Body of pancreas (tissue), 4 donors: ENCODE measurements at regions not wholly inside any gene's neighbourhood (a gene's known extent, or its start where the extent isn't known, plus 50 kb on each side); places are given as distances from the start of the nearest gene placed in this dataset.

Source experiments
- ATAC-seq: fragments of 150-250 bp; one replicate; pipeline ENCODE4 v1.9.1; 2016
- DNase-seq, 4 donors: peaks; one replicate each; pipeline ENCODE4 v3.0.0-alpha.2; 2019
- H3K27ac ChIP-seq, 4 donors: fragments of 200-600 bp; sonication (generic); 1 replicate in 3 of 4; 2 replicates in 1 of 4; pipeline versions ENCODE4 v1.5.1 to v1.6.1; 2016 to 2019; ENCODE audit warnings: mild to moderate bottlenecking in 1 of 4, mixed read lengths in 1 of 4, moderate library complexity in 1 of 4
- H3K27me3 ChIP-seq, 2 donors: fragments of 200-600 bp; sonication (generic); one replicate each; pipeline ENCODE4 v1.6.0; 2016; ENCODE audit warnings: mild to moderate bottlenecking in 1 of 2
- H3K36me3 ChIP-seq, 2 donors: fragments of 200-600 bp; sonication (generic); replicated peaks in 1 of 2; 2 replicates each; pipeline ENCODE4 v1.5.1; 2016; ENCODE audit warnings: low read depth in 2 of 2; ENCODE audit not compliant: insufficient read depth in 1 of 2
- H3K4me1 ChIP-seq: fragments of 200-600 bp; sonication (generic); one replicate; pipeline ENCODE4 v1.6.0; 2016
- H3K4me3 ChIP-seq, 2 donors: fragments of 200-600 bp; sonication (generic); 1 replicate in 1 of 2; 2 replicates in 1 of 2; pipeline ENCODE4 v1.5.1; 2016 to 2019
- H3K9me3 ChIP-seq, 3 donors: fragments of 200-600 bp; sonication (generic); 1 replicate in 2 of 3; 2 replicates in 1 of 3; pipeline ENCODE4 v1.5.1; 2016
- CTCF ChIP-seq, 7 experiments: fragments of 450-650 bp in 4 of 7; fragments of 200-600 bp in 3 of 7; sonication (generic) in 3 of 7; IDR thresholded peaks; one replicate each; pipeline ENCODE4 v1.5.1; 2016 to 2019; ENCODE audit warnings: antibody characterized with exemption in 7 of 7
- POLR2A ChIP-seq, 3 donors: fragments of 450-650 bp; IDR thresholded peaks; one replicate each; pipeline ENCODE4 v1.6.1; 2016; ENCODE audit warnings: antibody characterized with exemption in 3 of 3, mild to moderate bottlenecking in 2 of 3
- WGBS, 2 donors: methylation state at CpG; one replicate each; pipeline ENCODE4 v1.1.5; 2017; 5-methylcytosine and 5-hydroxymethylcytosine counted together
- intact Hi-C: fragments of 100-400 bp; cut with DNase I; formaldehyde crosslinking; loops from one replicate; pipeline ENCODE4 v1.15.1; 2023

- intact Hi-C loops = no loop called here
- DNase-seq (peak in 1 of 4 donors; percentile 5), ATAC-seq (no peak)
- no peak for TF ChIP-seq POLR2A (IDR thresholded peaks at IDR 0.05)
- no peak for TF ChIP-seq CTCF (IDR thresholded peaks at IDR 0.05)
- no peaks in the 10 kb centered on the region for H3K36me3 ChIP-seq
- H3K27ac ChIP-seq = no peak overlapping the region
- no peaks in the 10 kb centered on the region for H3K27me3 ChIP-seq
- H3K4me1 ChIP-seq = no peaks in the 10 kb centered on the region
- H3K9me3 ChIP-seq = no peaks in the 10 kb centered on the region
- 79% methylated on average over 2 of the region's 2 CpGs for WGBS, 2 donors
- no peak overlapping the region for H3K4me3 ChIP-seq
These were observed 614.4 kb downstream of the CDH11 start for GRCh38 chr16:64507240-64508024.

DNA sequence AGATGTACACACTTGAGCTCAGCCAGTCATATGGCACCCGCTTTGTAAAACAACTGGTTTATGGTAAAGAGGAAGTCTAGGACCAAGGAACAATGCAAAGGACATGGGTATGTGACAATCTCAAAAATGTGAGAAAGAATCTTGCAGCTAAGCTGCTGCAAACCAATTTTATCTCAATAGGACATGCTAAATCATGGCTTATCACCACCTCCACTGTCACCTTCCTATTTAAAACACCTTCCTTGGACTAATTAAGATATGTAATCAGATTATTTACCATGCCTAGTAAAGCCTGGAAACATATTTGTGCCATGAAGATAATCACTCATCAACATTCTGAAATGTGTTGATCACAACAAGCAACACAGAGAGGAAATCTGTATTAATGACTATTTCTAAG lies 622.7 kb downstream of the CDH11 start:
- WGBS, 2 donors = 85 to 96% methylated on average over 1 of the region's 1 CpG
- H3K9me3 ChIP-seq = no peaks in the 10 kb centered on the region
- H3K36me3 ChIP-seq = no peaks in the 10 kb centered on the region
- H3K27ac ChIP-seq = no peak overlapping the region
- DNase-seq (no peak), ATAC-seq (no peak)
- H3K4me1 ChIP-seq = no peaks in the 10 kb centered on the region
- H3K4me3 ChIP-seq = no peak overlapping the region
- TF ChIP-seq POLR2A (IDR thresholded peaks at IDR 0.05) = no peak
- no peak for TF ChIP-seq CTCF (IDR thresholded peaks at IDR 0.05)
- intact Hi-C loops = no loop called here
- no peaks in the 10 kb centered on the region for H3K27me3 ChIP-seq

DNA sequence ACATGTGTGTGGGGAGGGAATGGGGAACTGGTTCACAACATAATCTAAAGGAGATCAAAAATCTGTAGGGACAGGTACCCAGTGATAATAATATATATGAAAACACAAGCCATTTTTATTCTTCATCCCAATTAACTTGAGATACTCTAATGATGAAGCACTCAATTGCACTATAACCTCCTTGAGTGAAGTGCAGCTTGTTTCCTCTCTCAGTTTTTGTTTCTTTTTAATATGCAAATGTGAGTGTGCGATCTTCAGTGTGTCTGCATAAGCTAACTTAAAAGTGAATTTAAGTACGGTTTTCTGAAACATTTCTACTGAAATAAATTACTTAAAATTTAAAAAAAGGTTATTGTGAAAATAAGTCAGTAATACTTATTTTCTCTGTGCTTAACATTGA lies 623.5 kb downstream of the CDH11 start:
- no peak for TF ChIP-seq CTCF (IDR thresholded peaks at IDR 0.05)
- TF ChIP-seq POLR2A (IDR thresholded peaks at IDR 0.05) = no peak
- Histone ChIP-seq H3K4me1 (no peaks in the 10 kb centered on the region), H3K36me3 (no peaks in the 10 kb centered on the region), H3K4me3 (no peak overlapping the region), H3K9me3 (no peaks in the 10 kb centered on the region), H3K27ac (no peak overlapping the region), H3K27me3 (no peaks in the 10 kb centered on the region)
- ATAC-seq (no peak), DNase-seq (no peak)
- intact Hi-C loops = no loop called here
- WGBS, 2 donors = 77 to 85% methylated on average over 2 of the region's 2 CpGs

GRCh38 chr16:64493709-64494108 lies 628.2 kb downstream of the CDH11 start:
- Histone ChIP-seq H3K27me3 (no peaks in the 10 kb centered on the region), H3K27ac (no peak overlapping the region), H3K4me1 (no peaks in the 10 kb centered on the region), H3K9me3 (no peaks in the 10 kb centered on the region), H3K4me3 (no peak overlapping the region), H3K36me3 (no peaks in the 10 kb centered on the region)
- intact Hi-C loops = no loop called here
- ATAC-seq (no peak), DNase-seq (no peak)
- TF ChIP-seq POLR2A (IDR thresholded peaks at IDR 0.05) (no peak), CTCF (IDR thresholded peaks at IDR 0.05) (no peak)
- 22 to 64% methylated on average over 2 of the region's 2 CpGs for WGBS, 2 donors

DNA sequence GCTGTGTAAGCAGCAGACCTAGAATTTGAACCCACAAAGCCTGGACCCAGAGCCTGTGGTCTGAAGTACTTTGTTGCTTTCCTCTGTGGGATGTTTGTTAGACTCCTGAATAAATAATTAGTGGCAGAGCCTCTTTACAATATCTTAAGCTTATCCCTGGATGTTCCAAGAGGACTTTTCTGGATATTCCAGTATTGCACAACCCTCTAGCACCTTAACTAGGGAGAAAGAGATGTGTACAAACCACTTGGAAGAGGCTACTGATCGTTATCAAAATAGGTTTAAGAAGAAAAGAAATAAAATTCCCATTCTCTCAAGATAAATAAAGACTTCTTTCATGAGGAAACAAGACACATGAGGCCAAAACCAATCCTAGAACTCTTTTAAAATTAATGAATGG lies 632.4 kb downstream of the CDH11 start:
- no peak for DNase-seq
- WGBS, 2 donors = 35 to 47% methylated on average over 1 of the region's 1 CpG
- no peak overlapping the region for H3K4me3 ChIP-seq

More for the DNA sequence above, 632.4 kb downstream of the CDH11 start:
- Histone ChIP-seq H3K9me3 (no peaks in the 10 kb centered on the region), H3K36me3 (no peaks in the 10 kb centered on the region), H3K4me1 (no peaks in the 10 kb centered on the region), H3K27me3 (no peaks in the 10 kb centered on the region), H3K27ac (no peak overlapping the region)
- no peak for ATAC-seq
- no peak for TF ChIP-seq CTCF (IDR thresholded peaks at IDR 0.05)
- TF ChIP-seq POLR2A (IDR thresholded peaks at IDR 0.05) = no peak
- intact Hi-C loops = no loop called here
